ENCODE measurements at regions not wholly inside any gene's neighbourhood (a gene's known extent, or its start where the extent isn't known, plus 50 kb on each side); places are given as distances from the start of the nearest gene placed in this dataset.

DNA sequence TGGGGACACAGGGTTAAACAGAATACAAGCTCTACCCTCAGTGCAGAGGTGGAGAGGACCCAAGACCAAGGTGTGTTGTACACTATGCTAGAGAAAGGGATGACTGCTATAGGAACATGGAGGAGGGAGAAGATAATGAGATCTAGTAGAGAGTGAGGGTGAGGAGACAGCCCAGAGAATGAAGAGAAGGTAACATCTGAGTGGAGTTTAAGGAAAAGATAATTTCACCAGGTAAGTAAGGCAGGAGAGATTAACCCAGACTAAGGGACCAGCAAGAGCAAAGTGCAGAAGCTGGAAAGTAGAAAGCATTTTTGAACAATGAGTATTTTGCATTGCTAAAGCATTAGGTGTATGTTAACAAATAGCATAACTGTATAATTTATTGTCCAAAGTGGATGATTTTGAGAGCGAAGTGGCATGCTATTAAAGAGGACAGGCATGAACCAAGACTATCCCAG lies 128.8 kb downstream of the RASSF10 start (continued):
- TF ChIP-seq, protein P1, sequence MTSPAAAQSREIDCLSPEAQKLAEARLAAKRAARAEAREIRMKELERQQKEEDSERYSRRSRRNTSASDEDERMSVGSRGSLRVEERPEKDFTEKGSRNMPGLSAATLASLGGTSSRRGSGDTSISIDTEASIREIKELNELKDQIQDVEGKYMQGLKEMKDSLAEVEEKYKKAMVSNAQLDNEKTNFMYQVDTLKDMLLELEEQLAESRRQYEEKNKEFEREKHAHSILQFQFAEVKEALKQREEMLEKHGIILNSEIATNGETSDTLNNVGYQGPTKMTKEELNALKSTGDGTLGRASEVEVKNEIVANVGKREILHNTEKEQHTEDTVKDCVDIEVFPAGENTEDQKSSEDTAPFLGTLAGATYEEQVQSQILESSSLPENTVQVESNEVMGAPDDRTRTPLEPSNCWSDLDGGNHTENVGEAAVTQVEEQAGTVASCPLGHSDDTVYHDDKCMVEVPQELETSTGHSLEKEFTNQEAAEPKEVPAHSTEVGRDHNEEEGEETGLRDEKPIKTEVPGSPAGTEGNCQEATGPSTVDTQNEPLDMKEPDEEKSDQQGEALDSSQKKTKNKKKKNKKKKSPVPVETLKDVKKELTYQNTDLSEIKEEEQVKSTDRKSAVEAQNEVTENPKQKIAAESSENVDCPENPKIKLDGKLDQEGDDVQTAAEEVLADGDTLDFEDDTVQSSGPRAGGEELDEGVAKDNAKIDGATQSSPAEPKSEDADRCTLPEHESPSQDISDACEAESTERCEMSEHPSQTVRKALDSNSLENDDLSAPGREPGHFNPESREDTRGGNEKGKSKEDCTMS (CRISPR knock-in tag; conservative IDR thresholded peaks at IDR 0.05), result no peak
- TF ChIP-seq CBX5 (CRISPR knock-in tag; IDR thresholded peaks at IDR 0.05; ENCODE audit: borderline replicate concordance) (no peak), FOSL2 (CRISPR knock-in tag; IDR thresholded peaks at IDR 0.05) (peak; percentile 35; the same call in 1 of the 2 replicates), DMTF1 (CRISPR knock-in tag; IDR thresholded peaks at IDR 0.05) (no peak), BCL6 (CRISPR knock-in tag; IDR thresholded peaks at IDR 0.05) (peak; percentile 24; the same call in 1 of the 2 replicates), ASH2L (IDR thresholded peaks at IDR 0.05; ENCODE audit: insufficient read length, low read depth, low read length) (peak; percentile 69), HMG20A (CRISPR knock-in tag; IDR thresholded peaks at IDR 0.05; ENCODE audit: borderline replicate concordance) (peak; percentile 10; the same call in 1 of the 2 replicates), ZNF652 (CRISPR knock-in tag; IDR thresholded peaks at IDR 0.05; ENCODE audit: borderline replicate concordance, low read depth) (peak; percentile 67; the same call in 1 of the 2 replicates), ZNF704 (CRISPR knock-in tag; IDR thresholded peaks at IDR 0.05; ENCODE audit: borderline replicate concordance) (no peak), ZSCAN9 (CRISPR knock-in tag; IDR thresholded peaks at IDR 0.05; ENCODE audit: borderline replicate concordance) (0 out of 2 replicates have a peak, but pooled peaks have one; percentile 24)

All from HepG2 (cell line).